Omental fat pad (tissue), 3 donors: ENCODE measurements at regions not wholly inside any gene's neighbourhood (a gene's known extent, or its start where the extent isn't known, plus 50 kb on each side); places are given as distances from the start of the nearest gene placed in this dataset.

Experiments used
- ATAC-seq: fragments of 150-250 bp; one replicate; pipeline ENCODE4 v1.9.1; 2016; ENCODE audit warnings: mild to moderate bottlenecking, moderate library complexity; ENCODE audit not compliant: low FRiP score
- DNase-seq: peaks from one replicate; pipeline ENCODE4 v3.0.0-alpha.2; 2019; ENCODE audit warnings: low spot score
- CTCF ChIP-seq, 3 donors: fragments of 450-650 bp; IDR thresholded peaks; one replicate each; pipeline ENCODE4 v1.5.1; 2016 to 2017; ENCODE audit warnings: antibody characterized with exemption in 3 of 3, mild to moderate bottlenecking in 3 of 3, moderate library complexity in 2 of 3

GRCh38 chr6:156167625-156168071 is 609.5 kb upstream of the ARID1B start:
- ATAC-seq, result no peak
- DNase-seq, result no peak
- TF ChIP-seq CTCF (IDR thresholded peaks at IDR 0.05), result no peak

GRCh38 chr6:156167016-156167624 is 610.1 kb upstream of the ARID1B start:
- DNase-seq (no peak), ATAC-seq (no peak)
- TF ChIP-seq CTCF (IDR thresholded peaks at IDR 0.05), result no peak

GRCh38 chr6:156166093-156166492 is 611.1 kb upstream of the ARID1B start:
- TF ChIP-seq CTCF (IDR thresholded peaks at IDR 0.05), result no peak
- no peak for ATAC-seq
- no peak for DNase-seq

DNA sequence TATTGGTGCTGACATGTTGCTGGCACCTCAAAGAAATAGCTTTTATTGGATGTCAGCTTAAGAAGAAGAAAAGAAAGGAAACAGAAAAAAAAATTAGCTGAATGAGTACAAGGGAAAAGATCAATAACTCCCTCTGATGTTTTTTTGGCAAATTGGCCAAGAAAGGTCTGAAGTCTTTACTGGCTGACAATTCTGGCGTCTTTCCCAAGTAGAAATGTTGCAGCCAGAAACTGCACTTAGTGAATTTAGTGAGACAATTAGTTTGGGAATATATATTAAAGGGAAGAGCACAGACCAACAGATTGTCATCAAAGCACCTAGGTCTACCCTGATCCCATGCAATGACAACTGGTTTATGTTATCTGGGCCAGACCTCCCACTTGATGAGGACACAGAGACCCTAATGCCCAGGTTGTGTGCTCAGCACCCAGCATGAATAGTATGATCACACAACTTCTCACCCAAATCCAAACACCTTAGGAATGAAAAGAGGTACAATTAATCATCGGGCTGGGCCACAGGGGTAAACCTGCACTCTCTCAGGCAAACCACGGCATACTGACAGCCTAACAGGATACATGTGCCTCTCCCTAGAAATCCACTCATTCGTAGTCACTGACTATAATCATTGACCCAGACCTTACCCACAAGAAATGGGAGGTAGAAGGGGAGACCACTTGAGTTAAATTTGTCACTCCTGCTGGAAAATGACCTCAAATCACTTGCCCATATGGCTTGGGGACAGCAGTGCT is 612.3 kb upstream of the ARID1B start:
- DNase-seq (no peak), ATAC-seq (no peak)
- TF ChIP-seq CTCF (IDR thresholded peaks at IDR 0.05), result no peak

- ATAC-seq (no peak), DNase-seq (no peak)
- TF ChIP-seq CTCF (IDR thresholded peaks at IDR 0.05), result no peak
Measured at GRCh38 chr6:156163311-156163710, 613.9 kb upstream of the ARID1B start.

GRCh38 chr6:156161471-156161870 is 615.7 kb upstream of the ARID1B start:
- DNase-seq, result no peak
- TF ChIP-seq CTCF (IDR thresholded peaks at IDR 0.05), result no peak
- no peak for ATAC-seq

DNA sequence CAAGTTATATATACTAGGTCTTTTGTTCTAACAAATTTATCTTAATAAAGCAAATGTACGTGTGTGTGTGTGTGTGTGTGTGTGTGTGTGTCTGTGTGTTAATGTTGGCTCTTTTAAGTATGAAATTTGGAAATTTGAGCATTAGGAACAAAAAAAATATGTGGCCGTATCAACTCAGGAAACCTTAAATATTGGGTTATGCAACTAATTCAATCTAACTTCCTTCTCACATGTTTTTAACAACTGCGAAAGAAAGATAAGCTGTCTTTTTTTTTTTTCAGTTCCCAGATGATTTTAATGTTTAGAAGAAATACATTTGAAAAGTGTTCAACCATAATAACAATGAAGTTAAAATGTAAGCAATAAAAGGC is 616.4 kb upstream of the ARID1B start:
- TF ChIP-seq CTCF (IDR thresholded peaks at IDR 0.05), result no peak
- ATAC-seq (no peak), DNase-seq (no peak)
